ENCODE measurements at regions not wholly inside any gene's neighbourhood (a gene's known extent, or its start where the extent isn't known, plus 50 kb on each side); places are given as distances from the start of the nearest gene placed in this dataset.

- DNase-seq = no peak
Observed at GRCh38 chr6:147765541-147765940, 257.1 kb downstream of the SAMD5 start.

- no peak for DNase-seq
Observed at GRCh38 chr6:147768969-147769368, 260.5 kb downstream of the SAMD5 start.

GRCh38 chr6:147769496-147770087 lies 261.1 kb downstream of the SAMD5 start:
- no peak for DNase-seq

- no peak for DNase-seq
Observed at GRCh38 chr6:147770221-147770620, 261.7 kb downstream of the SAMD5 start.

- DNase-seq = no peak
Observed at GRCh38 chr6:147772724-147773123, 264.2 kb downstream of the SAMD5 start.

- DNase-seq = no peak
Observed at GRCh38 chr6:147774856-147775255, 266.4 kb downstream of the SAMD5 start.

GRCh38 chr6:147776631-147777213 lies 268.2 kb downstream of the SAMD5 start:
- DNase-seq = no peak

GRCh38 chr6:147779624-147780023 lies 271.1 kb downstream of the SAMD5 start:
- DNase-seq = no peak

GRCh38 chr6:147782302-147782701 lies 273.8 kb downstream of the SAMD5 start:
- no peak for DNase-seq

- DNase-seq = no peak
Observed at GRCh38 chr6:147784371-147784770, 275.9 kb downstream of the SAMD5 start.

GRCh38 chr6:147787417-147787816 lies 278.9 kb downstream of the SAMD5 start:
- no peak for DNase-seq

GRCh38 chr6:147789430-147789947 lies 281.0 kb downstream of the SAMD5 start:
- no peak for DNase-seq

GRCh38 chr6:147793871-147794643 lies 285.6 kb downstream of the SAMD5 start:
- DNase-seq = no peak

- DNase-seq = no peak
Observed at GRCh38 chr6:147802459-147802858, 294.0 kb downstream of the SAMD5 start.

- no peak for DNase-seq
Observed at GRCh38 chr6:147805155-147805554, 296.7 kb downstream of the SAMD5 start.

- DNase-seq = no peak
Observed at GRCh38 chr6:147806697-147807096, 298.2 kb downstream of the SAMD5 start.

- DNase-seq = no peak
Observed at GRCh38 chr6:147808640-147809039, 300.1 kb downstream of the SAMD5 start.

- DNase-seq = no peak
Observed at GRCh38 chr6:147811913-147812629, 303.6 kb downstream of the SAMD5 start.

- DNase-seq = no peak
Observed at GRCh38 chr6:147817042-147817689, 308.7 kb downstream of the SAMD5 start.

- no peak for DNase-seq
Observed at GRCh38 chr6:147820520-147820919, 312.0 kb downstream of the SAMD5 start.

GRCh38 chr6:147821295-147821897 lies 312.9 kb downstream of the SAMD5 start:
- DNase-seq = no peak

GRCh38 chr6:147823936-147824335 lies 315.4 kb downstream of the SAMD5 start:
- no peak for DNase-seq
